Stimulated activated CD4-positive, alpha-beta T cell treated with anti-CD3 and anti-CD28 coated beads, Interleukin-4, amount 100 ng/mL, for 4 hours (primary cell): ENCODE measurements at regions not wholly inside any gene's neighbourhood (a gene's known extent, or its start where the extent isn't known, plus 50 kb on each side); places are given as distances from the start of the nearest gene placed in this dataset.

ENCODE experiments used
- DNase-seq, 2 experiments: peaks; one replicate each; pipeline ENCODE4 v3.0.0-alpha.2; 2020

DNA sequence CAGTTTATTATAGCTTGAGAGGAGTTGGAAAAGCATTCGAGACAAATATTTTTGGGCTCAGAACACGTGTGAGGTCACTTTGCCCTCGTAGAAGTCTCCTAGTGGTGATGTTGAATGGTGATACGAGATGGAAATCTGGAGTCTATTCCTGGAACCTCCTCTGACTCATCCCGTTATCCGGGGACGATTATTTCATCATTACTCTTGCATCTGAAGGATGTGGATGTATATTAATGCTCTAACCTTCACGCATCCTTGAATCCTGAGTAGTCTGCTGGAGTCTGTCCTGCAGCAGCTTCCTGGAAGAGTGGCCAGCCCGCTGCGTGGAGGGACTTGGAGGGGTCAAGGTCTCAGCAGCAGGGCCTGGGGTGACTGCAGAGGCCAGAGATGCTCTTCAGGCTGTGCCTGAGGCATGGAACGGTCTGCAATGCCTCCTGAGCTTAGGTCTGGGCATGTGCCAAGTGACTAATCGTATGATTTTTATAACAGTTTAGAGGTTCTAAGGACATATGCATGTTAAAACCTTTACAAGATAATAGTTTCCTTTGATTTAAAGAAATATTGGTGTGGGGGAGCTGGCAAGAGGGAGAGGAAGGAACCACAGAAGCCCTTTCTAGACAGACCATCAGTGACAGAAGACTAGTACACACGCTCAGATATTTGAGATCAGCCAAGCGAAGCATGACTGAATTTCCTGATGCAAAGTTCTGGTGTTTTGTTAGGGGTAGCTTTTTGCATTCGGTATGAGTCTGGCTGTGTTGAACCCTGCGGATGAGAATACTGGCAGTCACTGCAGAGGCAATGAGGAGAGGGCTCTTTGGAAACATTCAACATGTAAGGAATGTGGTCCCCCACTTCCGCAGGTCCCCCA is 400.2 kb downstream of the QKI start:
- no peak for DNase-seq

GRCh38 chr6:163813979-163814493 is 399.5 kb downstream of the QKI start:
- DNase-seq, result no peak

DNA sequence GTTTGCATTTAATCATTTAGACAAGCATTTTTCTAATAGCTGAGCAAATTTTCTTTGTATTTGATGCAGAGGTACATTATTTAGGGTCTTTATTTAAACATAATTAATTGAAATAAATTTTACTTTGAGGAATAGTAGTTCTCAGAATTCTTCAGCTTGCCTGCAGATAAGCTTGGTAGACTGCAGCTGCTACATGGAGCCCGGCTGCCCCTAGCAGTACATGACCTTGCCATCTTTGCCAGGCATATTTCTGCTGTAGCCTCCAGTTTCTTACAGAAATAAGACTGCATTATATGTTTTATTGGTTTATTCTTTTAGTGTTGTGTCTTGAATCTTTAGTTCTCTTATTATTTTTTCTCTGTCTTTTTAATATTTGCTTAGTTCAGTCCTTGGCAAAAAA is 396.8 kb downstream of the QKI start:
- DNase-seq, result no peak

GRCh38 chr6:163809364-163809763 is 394.8 kb downstream of the QKI start:
- no peak for DNase-seq

- DNase-seq, result no peak
Observed at GRCh38 chr6:163808871-163809270, 394.4 kb downstream of the QKI start.

DNA sequence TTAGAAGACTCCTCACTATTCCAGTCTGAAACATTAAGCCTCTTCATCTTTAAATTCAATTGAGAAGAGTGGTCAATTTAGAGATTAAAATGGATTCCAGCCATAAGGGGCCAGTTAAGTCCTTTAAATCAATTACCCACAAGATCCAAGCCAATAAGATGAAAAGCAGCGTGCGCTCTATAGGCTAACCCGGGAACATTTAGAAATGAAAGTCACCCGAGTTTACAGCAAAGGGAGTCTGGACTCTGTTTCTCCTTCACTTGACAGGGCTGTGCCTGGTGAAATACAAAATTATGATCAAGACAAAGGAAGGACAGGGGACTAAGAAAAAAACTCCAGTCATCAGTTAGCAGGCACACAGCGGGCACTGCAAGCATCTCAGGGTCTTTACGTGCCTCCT is 393.7 kb downstream of the QKI start:
- DNase-seq, result no peak

GRCh38 chr6:163806755-163807499 is 392.4 kb downstream of the QKI start:
- DNase-seq, result no peak

- DNase-seq, result no peak
Observed at GRCh38 chr6:163804991-163805390, 390.5 kb downstream of the QKI start.

DNA sequence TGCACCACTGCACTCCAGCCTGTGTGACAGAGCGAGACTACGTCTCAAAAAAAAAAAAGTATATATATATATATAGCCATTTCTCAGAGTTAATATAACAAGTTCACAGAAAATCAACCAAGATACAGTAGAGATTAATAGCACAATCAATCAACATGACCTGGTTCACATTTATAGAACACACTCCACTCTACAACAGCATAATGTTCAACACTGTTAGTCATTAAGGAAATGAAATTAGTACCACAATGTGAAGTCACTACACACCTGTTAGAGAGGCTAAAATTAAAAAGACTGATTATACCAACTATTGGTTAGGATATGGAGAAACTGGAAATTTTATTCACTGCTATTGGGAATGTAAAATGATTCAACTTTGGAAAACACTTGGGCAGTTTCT is 387.7 kb downstream of the QKI start:
- no peak for DNase-seq

- DNase-seq, result no peak
Observed at GRCh38 chr6:163797296-163797845, 382.9 kb downstream of the QKI start.

- DNase-seq, result no peak
Observed at GRCh38 chr6:163793011-163793983, 378.8 kb downstream of the QKI start.

DNA sequence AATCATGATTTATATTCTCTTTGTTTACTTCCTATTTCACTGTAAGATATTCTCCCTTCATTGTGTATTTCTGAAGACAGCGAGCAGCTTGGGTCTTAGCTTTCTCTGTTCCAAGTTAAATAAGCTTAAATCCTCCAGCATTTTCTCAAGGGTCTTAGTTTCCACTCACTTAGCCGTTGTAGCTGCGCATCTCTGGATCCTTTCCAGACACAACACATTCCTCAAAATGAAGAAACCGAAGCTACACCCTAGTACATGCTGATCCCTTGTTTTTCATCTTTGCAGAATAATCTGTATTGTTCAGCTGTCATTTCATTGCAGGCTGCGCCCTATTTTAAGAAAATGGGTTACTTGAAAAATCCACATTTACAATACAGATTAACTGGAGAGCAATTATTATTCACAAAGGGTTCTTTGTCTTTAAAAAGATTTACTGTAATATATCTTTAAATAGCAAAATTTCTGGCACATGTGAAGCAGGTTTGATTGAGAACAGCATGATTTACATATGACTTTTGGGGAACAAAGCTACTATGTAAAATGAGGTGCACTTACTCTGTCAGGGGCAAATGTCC is 375.8 kb downstream of the QKI start:
- DNase-seq, result no peak

DNA sequence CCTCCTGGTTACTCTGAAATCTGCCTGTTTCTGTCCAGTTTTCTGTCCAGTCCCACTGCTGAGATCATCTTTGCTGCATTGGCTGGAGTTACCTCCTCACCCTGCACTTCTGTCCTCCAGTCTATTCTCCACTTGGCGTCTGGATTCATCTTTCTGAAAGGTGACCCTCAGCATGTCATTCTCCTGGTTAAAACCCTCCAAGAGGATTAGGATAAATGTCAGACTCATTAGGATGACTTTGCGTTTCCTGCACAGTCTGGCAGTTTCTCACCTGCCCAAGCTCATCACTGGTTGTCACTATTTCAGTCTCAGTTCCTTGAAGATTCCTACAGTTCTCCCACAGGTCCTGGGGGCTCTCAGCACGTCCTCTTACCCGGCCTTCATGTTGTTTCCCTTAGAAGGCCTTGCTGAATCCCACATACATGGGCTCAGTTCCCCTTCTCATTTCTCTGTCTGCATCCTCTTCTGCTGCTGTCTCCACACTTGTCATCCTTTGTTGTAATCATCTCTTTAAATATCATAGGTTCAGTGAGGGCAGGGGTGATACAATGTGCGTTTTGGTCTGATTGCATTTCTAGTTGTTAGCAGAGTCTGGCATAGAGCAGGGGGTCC is 374.8 kb downstream of the QKI start:
- DNase-seq, result no peak

- DNase-seq, result no peak
Observed at GRCh38 chr6:163786995-163787671, 372.6 kb downstream of the QKI start.

DNA sequence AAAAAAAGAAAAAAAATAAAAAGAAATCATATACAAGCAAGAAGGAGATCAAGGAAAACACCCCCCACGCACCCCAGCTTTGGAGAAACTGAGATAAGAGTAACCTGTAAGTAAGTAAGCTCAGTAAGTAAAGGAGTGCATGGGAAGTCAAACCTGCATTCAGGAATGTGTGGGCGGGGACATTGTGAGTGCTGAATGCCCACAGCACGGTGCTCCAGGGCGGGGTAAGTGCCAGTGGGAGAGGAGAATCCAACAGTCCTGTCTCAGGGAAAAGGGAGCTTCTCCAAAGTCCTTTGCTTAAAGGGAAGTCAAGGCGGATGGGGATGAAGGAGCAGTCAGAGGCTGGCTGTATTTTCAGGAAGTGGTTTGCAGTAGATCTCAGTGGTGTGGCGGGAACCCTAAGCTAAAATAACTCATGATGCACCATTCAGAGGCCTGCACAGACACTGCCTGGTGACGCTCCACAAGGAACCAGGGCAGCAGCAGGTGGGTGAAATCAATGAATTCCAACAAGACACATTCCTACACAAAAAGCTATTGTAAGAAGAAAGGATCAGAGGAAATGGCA is 368.0 kb downstream of the QKI start:
- DNase-seq, result no peak

DNA sequence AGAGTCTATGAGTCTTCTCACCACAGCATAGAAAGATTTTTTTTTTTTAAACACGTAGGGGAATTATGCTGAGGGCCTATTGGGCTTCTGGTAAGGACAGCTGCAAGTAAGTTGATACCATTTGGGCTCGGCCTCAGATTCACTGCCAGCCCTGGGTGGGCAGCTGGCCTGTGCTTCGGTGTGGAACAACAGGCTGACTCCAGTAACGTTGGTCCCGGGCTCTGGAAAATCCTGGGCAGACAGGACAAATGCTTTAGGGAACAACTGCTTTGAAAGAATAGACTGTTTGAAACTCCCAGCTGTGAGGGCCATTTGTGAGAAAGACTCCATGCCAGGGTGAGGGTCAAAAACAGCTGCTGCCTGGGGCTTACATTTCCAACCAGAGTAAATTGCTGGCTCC is 366.5 kb downstream of the QKI start:
- no peak for DNase-seq

DNA sequence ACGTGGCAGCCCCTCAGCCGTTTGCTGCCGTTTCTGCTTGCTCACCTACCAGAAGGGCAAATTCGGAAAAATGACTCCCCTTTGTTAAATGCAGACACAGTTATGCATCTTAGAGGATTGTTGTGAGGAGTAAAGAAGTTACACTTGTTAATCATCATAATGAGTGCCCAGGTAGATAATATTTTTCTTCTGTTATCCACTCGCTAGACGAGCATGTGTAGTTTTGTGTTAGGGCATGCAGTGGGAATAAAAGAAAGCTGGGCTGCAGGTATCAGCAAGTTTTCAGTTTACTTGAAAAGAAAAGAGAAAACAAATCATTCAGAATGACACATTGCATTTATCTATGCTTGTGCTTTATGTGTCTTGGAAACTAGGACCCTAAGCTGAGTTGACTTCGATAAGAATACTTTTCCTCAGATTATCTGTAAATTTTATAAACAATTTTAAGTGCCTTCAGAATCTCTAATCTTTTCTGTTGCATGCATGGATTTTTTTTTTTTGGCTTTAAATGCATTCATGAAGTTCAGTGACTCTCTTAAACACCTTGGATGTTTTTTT is 365.3 kb downstream of the QKI start:
- no peak for DNase-seq

- DNase-seq, result no peak
Observed at GRCh38 chr6:163777716-163778115, 363.2 kb downstream of the QKI start.

DNA sequence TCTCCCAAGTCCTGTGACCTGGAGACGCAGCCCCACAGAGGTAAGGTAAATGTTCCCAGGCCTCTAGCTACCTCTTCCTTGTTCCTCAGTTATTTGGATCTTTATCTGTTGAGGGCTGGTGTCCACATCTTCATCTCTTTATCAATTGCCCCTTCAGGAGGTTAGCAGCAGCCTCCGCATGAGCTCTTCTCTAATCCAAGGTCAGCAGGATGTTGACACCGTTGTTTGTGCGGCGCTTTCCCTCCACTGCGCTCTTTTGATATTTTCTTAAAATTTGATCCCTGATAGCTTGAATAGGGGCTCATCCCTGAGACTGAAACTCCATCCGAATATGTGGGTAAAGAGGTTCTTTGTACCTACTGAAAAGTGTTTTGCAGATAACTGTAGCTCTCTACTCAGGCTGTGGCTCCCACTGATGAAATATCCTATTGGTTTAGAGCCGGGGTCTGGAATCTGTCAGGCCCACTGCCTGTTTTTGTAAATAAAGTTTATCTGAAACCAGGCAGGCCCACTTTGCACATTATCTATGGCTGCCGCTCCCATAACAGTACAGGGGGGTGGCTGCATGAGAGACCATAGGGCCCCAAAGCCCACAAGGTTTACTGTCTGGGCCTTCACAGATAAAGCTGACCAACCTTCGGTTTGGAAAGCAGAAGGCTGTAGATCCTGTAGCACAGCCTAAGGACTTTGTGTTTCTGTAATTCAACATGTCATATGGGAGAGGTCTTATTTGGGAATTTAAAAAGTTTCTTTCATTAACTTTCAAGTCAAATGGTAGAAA is 362.6 kb downstream of the QKI start:
- no peak for DNase-seq
